Islet of Langerhans (tissue), 1 donor: ENCODE measurements at regions not wholly inside any gene's neighbourhood (a gene's known extent, or its start where the extent isn't known, plus 50 kb on each side); places are given as distances from the start of the nearest gene placed in this dataset.
"Not testable (repeated sequence)": the region's sequence is repeated elsewhere in the genome, so short reads cannot be mapped to it uniquely, and the experiment has no call there.

Experiments
- FAIRE-seq: peaks from one replicate; lab custom pipeline; 2011; peaks lifted over from hg19 to GRCh38; lab: Jason Lieb, UNC

DNA sequence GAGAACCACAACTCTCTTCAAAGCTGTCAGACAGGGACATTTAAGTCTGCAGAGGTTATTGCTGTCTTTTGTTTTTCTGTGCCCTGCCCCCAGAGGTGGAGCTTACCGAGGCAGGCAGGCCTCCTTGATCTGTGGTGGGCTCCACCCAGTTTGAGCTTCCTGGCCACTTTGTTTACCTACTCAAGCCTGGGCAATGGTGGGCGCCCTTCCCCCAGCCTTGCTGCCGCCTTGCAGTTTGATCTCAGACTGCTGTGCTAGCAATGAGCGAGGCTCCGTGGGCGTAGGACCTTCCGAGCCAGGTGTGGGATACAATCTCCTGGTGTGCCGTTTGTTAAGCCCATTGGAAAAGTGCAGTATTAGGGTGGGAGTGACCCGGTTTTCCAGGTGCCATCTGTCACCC lies 822.1 kb downstream of the KCNMA1 start:
- not testable (repeated sequence) for FAIRE-seq

GRCh38 chr10:76811430-76811829 lies 826.2 kb downstream of the KCNMA1 start:
- FAIRE-seq, result no peak

- FAIRE-seq, result no peak
Measured at GRCh38 chr10:76788452-76788811, 849.2 kb downstream of the KCNMA1 start.

DNA sequence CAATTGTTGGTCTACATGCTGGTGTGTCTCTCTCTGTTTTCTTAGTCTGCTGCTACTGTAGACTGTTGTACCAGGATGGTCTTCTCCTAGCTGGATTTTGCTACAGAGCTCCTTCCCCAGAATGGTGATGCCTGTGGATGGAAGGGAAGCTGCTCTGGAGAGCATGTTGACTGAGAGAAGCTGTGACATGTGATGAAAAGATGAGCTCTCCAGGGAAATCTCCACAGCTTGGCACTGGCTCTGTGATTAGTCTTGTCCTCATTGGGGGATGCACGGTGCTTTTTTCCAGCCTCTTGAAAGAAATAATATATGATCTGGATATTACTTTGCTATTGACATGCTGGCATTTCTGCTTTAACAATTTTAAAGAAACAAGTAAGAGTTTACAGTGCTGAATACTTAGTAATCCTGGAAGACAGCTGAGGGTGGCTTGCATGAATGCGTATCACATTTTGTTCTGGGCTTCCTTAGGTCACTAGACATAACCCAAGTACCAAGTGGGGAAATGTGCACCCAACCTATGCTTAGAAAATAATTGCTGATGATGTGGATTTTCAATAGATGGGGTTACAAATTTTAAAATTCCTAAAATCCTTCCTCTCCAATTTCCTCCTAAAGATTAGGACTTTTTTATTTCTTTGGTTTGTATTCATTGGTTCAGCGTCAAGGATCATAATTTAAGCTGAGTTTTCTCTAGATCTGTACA lies 849.7 kb downstream of the KCNMA1 start:
- no peak for FAIRE-seq

DNA sequence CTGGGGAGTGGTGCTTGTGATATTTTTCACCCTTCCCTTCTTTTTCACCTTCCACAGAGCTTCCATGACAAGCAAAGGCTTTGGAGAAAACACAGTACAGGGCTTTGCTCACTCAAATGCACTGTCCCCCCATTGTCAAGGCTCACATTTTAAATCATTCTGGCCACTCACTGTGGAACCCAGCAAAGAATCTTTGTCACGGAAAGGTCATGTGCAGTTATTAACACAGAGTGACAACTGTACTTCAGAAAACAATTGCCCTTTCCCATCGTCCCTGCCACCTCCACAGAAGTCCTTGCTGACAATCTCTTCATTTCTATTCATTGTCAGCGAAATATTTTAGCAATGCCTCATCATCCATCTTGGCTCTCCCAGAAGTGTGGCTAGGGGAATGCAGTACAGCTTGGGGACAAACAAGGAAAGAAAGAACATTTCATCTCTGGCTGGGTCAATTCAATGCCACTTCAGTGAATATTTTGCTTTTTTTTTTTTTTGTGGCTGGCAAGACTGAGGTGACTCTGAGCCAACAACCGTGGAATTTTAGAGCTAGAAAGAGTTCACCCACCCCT lies 851.0 kb downstream of the KCNMA1 start:
- FAIRE-seq, result no peak

DNA sequence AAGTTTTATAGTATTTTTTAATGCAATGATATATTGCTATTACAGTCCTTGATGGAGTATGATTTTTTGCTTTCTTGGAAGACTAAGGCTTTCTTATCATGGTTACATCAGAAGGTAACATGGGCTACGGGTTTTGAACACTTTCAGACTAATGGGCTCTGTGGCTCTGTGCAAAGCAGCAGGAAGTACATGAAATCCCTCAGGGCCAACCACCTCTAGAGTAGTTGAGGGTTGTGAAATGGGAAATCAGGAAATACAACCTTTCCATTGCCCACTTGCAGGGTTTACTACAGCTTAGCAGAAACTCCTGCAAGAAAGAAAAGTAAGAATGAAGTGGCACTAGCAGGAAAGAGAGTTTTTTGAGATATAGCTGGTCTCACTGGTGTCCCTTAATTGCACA lies 853.5 kb downstream of the KCNMA1 start:
- no peak for FAIRE-seq

DNA sequence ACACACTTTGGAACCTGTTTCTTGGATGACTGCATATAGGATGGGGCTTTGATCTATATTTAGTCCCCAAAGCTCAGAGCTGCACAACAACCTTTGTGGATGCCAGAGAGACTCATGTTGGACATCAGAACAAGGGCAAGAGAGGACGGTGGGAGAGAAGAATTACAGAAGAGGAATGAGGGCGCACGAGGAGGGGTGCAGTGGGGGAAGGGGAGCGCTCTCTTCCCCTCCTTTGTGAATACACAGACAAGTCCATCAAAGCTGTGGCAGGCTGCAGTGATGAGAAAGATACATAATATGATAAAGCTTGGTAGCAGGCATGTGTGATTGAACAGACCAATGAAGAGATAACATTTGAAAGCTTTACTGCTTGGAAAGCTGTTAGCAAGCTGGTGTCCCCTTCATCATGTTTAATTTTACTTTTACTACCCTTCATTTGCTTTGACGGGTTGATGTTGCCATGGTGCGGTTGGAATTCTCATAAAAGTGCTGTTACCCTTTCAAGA lies 857.8 kb downstream of the KCNMA1 start:
- FAIRE-seq, result no peak

DNA sequence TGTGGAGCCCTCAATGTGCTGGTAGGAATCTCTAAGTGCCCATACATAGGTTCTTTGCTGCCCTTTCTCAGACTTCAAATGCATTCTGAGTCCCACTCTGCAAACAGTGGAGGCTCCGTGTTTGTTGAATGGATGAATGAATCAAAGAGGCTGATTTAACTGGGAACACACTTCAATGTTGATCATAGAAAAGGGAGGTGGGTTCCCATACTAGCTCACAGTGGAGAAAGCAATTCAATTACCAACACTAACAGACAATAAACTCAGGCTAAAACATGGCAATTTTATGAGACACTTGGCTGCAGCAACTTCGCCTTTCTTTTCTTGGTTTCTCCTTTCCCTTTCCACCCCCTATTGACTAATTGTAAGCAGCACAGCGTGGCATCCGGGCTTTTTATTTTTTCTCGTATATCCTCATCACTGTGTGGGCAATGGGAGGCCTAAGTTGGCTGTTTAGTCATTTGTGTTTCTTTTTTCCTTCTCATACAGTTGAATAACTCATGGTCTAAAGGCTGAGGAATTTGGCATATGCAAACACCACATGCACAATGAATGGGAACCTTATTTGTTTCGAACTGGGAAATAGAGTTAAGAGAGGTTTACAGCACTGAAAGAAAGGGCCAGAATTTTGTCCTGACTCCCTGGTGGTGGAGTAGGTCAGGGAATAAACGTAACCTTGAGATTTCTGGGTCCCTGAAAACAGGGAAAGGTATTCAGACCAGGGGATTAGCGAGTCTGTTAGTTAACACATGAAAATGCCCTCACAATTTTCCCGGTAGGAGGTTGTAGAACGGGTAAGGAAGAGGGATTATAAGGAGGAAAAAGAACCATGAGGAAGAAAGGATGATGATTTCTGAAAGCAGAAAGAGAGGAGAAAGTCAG lies 858.5 kb downstream of the KCNMA1 start:
- no peak for FAIRE-seq

- no peak for FAIRE-seq
Measured at GRCh38 chr10:76774987-76775603, 862.5 kb downstream of the KCNMA1 start.

GRCh38 chr10:76769582-76769981 lies 868.0 kb downstream of the KCNMA1 start:
- FAIRE-seq, result no peak

- no peak for FAIRE-seq
Measured at GRCh38 chr10:76769161-76769560, 868.4 kb downstream of the KCNMA1 start.

DNA sequence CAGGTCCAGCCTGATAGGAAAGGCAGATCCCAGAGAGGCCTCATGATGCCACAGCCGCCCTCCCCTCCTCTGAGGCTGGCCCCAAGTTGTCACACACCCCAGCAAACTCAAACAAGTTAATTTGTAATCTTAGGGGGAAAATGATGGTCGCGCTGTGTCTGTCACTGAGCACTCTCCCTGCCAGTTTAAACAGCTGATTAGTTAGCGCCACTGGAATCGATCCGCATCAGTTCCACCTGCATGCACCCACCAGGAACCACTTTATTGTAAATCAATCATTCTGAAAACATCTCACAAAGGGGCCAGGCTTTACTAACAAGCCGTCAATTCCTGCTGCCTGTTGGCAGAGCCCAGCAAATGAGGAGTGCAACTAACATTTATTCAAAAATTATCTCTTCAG lies 870.9 kb downstream of the KCNMA1 start:
- FAIRE-seq, result no peak

- not testable (repeated sequence) for FAIRE-seq
Measured at GRCh38 chr10:76764921-76765320, 872.7 kb downstream of the KCNMA1 start.

- no peak for FAIRE-seq
Measured at GRCh38 chr10:76764177-76764576, 873.4 kb downstream of the KCNMA1 start.

DNA sequence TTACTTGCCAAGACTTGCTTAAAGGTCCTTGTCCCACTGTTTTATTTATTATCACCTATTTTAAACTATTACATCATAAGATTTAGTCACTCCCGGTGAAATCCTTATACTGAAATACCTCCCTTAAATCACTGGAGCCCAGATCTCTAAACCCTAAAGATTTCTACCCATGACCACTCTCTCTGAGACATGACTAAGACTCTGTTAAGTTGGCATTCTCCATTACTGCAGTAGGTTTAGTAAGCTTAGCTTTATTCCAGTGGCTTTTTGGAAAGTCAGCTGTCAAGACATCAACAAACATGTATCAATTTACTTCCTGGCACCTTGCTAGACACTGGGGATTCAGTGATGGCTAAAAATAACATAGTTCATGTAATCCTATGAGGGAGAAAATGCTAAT lies 874.2 kb downstream of the KCNMA1 start:
- FAIRE-seq, result no peak

- FAIRE-seq, result no peak
Measured at GRCh38 chr10:76759681-76760080, 877.9 kb downstream of the KCNMA1 start.

GRCh38 chr10:76743169-76743568 lies 894.4 kb downstream of the KCNMA1 start:
- FAIRE-seq, result no peak

DNA sequence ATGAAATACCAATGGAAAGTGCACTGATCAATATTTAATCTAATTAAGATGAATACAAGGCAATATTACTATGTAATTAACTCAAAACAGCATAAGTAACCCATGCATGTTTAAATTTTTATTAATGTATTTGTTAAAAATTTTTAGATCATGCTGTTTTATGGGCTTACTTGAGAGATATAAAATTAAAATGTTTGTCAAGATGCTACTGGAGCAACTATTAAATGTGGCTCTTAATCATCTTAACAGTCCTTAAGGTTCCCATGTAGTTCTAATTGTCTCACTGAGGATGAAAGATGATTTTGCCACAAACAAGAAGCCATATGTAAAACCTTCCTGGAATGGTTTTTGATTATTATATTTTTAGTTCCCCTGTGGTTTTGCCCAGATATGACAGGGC lies 897.1 kb downstream of the KCNMA1 start:
- FAIRE-seq, result no peak

DNA sequence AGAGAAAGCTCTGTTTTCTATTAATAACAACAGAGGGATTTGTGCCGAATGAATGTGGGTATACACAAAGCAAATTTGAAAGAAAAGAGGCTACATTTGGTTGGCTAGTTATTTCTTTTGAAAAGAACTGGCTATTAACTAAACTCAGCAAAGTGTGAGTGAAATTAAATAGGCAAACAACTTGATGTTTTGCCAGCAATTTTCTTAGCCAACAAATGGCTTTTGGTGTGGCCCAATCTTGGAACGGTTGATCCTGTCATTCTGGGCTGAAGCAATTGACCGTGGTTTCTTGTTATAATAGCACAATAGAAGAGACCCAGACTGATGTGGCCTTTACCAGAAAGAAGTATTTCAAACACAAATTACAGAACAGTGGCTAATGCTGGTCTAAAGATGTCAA lies 898.6 kb downstream of the KCNMA1 start:
- FAIRE-seq, result no peak

DNA sequence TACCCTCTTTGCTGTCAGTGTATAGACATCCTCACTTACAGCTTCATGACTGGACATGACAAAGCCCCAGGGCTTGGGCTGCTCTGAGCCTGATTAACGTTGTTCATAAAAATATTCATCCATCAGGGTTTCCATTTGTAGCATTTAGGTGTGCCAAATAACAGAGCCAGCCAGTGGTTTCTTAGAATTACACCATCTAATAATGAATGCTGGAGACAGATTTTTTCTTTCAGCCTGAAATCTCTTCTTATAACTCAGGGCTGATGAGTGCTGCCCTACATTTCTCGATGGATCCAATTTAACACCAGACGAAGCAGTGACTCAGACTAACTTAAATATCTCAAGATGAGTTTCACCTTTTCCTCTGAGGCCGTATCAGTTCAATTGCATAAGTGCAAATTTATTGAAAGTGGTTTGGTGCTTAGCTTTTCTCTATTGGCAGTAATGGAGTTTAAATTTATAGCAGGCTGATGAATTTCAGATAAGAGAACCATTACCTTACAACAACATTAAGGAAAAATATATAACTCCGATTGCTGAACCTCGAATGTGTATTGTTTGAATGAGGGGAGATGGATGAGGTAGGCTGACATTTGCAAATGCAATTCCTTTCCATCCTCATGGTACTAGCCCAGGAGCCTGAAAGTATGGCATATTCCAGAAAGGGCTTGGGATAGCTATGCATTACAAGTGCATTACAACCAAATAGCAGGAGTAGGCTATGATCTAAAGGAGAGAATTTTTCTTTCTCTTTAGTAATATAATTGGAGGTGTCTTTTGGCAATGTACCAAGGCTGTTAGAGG lies 900.6 kb downstream of the KCNMA1 start:
- FAIRE-seq, result no peak

DNA sequence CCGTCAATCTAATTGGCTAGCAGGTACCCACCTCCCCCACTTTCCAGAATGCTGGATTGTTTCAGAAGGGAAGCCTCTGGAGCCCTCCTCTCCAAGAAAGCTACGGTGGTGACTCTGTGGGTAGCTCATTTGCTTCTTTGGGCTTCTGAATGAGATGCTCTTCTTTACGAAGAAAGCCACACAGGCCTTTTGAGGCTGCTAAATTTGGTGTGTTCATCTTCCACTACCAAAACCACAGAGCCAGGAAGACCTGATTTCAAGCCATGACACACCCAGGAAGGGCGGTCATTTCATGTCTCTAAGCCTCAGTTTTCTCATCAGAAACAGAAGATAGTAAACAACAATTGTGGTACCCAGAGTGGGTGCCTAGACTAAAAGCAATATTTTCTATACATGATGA lies 901.2 kb downstream of the KCNMA1 start:
- no peak for FAIRE-seq

GRCh38 chr10:76735866-76736265 lies 901.7 kb downstream of the KCNMA1 start:
- no peak for FAIRE-seq
